GM12878 (cell line): ENCODE measurements at regions not wholly inside any gene's neighbourhood (a gene's known extent, or its start where the extent isn't known, plus 50 kb on each side); places are given as distances from the start of the nearest gene placed in this dataset.
"Not testable (repeated sequence)": the region's sequence is repeated elsewhere in the genome, so short reads cannot be mapped to it uniquely, and the experiment has no call there.

Source experiments
- ATAC-seq: fragments of 200-7000 bp; cut with Tn5 transposase; 3 replicates; pipeline ENCODE4 v1.9.1; 2020; ENCODE audit warnings: mild to moderate bottlenecking, moderate library complexity
- BruUV-seq: library from RNA; stranded (reverse); fragments of 400-500 nt; replicated peaks from 2 replicates; lab custom pipeline; 2021; lab: Mats Ljungman, UMichigan
- CTCF ChIA-PET: fragments of 300-600 bp; sonication (Branson Sonifier 250); formaldehyde crosslinking; extraction: SDS; loops from one replicate; lab custom pipeline; 2021; ENCODE audit warnings: inconsistent platforms; lab: Yijun Ruan, JAX
- POLR2A ChIA-PET: fragments of 350-600 bp; formaldehyde crosslinking; extraction: SDS; loops from one replicate; lab custom pipeline; 2021; ENCODE audit warnings: inconsistent platforms; lab: Charles Lee
- RAD21 ChIA-PET: fragments of 300-600 bp; sonication (Branson Sonifier 250); formaldehyde crosslinking; loops from one replicate; lab custom pipeline; 2023; ENCODE audit warnings: antibody characterized with exemption; ENCODE audit not compliant: unreplicated experiment; lab: Charles Lee
- SMC1A ChIA-PET: fragments of 300-600 bp; sonication (Branson Sonifier 250); formaldehyde crosslinking; loops from one replicate; lab custom pipeline; 2023; ENCODE audit not compliant: unreplicated experiment, uncharacterized antibody; lab: Charles Lee
- DNase-seq: peaks from one replicate; pipeline ENCODE4 v3.0.0-alpha.2; 2011; ENCODE audit warnings: low read depth, low spot score
- FAIRE-seq: peaks from 3 replicates; lab custom pipeline; 2011; peaks lifted over from hg19 to GRCh38; lab: Jason Lieb, UNC
- H2AFZ ChIP-seq: 2 replicates; pipeline ENCODE4 v1.6.0; 2011; ENCODE audit warnings: low read depth, low read length, control low read depth; ENCODE audit not compliant: control insufficient read depth
- H3K27ac ChIP-seq: 2 replicates; pipeline ENCODE4 v1.5.1; 2011; ENCODE audit warnings: control low read depth; ENCODE audit not compliant: control insufficient read depth, insufficient read depth
- H3K27me3 ChIP-seq, 2 experiments: replicated peaks in 1 of 2; 2 replicates each; pipeline versions ENCODE4 v1.6.0 to v1.6.1; 2011; ENCODE audit warnings: low read length in 1 of 2; ENCODE audit not compliant: control insufficient read depth in 2 of 2, insufficient read depth in 2 of 2
- H3K36me3 ChIP-seq, 2 experiments: 2 replicates each; pipeline ENCODE4 v1.5.1; 2011; ENCODE audit warnings: low read length in 1 of 2; ENCODE audit not compliant: control insufficient read depth in 2 of 2, insufficient read depth in 2 of 2
- H3K4me1 ChIP-seq: 2 replicates; pipeline ENCODE4 v1.6.1; 2011; ENCODE audit warnings: mild to moderate bottlenecking, low read length, moderate library complexity, mixed read lengths; ENCODE audit not compliant: control insufficient read depth, insufficient read depth
- H3K4me2 ChIP-seq: 2 replicates; pipeline ENCODE4 v1.6.0; 2011; ENCODE audit warnings: control low read depth; ENCODE audit not compliant: control insufficient read depth, insufficient read depth
- H3K4me3 ChIP-seq: fragments of 200-600 bp; sonication (generic); 2 replicates; pipeline ENCODE4 v1.5.1; 2016
- H3K79me2 ChIP-seq: 2 replicates; pipeline ENCODE4 v1.6.0; 2011; ENCODE audit warnings: low read length; ENCODE audit not compliant: control insufficient read depth, insufficient read depth
- H3K9ac ChIP-seq: 2 replicates; pipeline ENCODE4 v1.8.0; 2011; ENCODE audit warnings: low read length, control low read depth, mixed read lengths; ENCODE audit not compliant: control insufficient read depth, insufficient read depth
- H3K9me3 ChIP-seq: replicated peaks from 3 replicates; pipeline ENCODE4 v1.5.1; 2011; ENCODE audit warnings: mild to moderate bottlenecking, low read length; ENCODE audit not compliant: control insufficient read depth, insufficient read depth
- H4K20me1 ChIP-seq: 2 replicates; pipeline ENCODE4 v1.6.0; 2011; ENCODE audit not compliant: control insufficient read depth, insufficient read depth
- MYC ChIP-seq: IDR thresholded peaks from 2 replicates; pipeline ENCODE4 v1.6.1; 2011; ENCODE audit warnings: mild to moderate bottlenecking, low read length, moderate library complexity, inconsistent platforms; ENCODE audit not compliant: insufficient read depth, insufficient replicate concordance, insufficient read length, severe bottlenecking
- WGBS: methylation state at CpG from one replicate; pipeline ENCODE4 v1.1.6; 2016; ENCODE audit warnings: low lambda C conversion rate; ENCODE audit not compliant: insufficient replicate concordance, insufficient coverage; ENCODE audit errors: missing lambda C conversion rate; 5-methylcytosine and 5-hydroxymethylcytosine counted together
- in situ Hi-C: fragments of 300-500 bp; cut with MboI; formaldehyde crosslinking; loops from 9 replicates; pipeline ENCODE4 v1.14.3; 2018; ENCODE audit warnings: mixed read lengths
- intact Hi-C: fragments of 100-400 bp; cut with micrococcal nuclease; formaldehyde crosslinking; loops from one replicate; pipeline ENCODE4 v1.14.2; 2022; ENCODE audit not compliant: unreplicated experiment

GRCh38 chr11:109062871-109063270 is 359.1 kb upstream of the C11orf87 start:
- BruUV-seq, result no TSS peak
- Histone ChIP-seq H3K4me2 (no peak overlapping the region), H2AFZ (no peak overlapping the region), H3K27me3 (no peaks in the 10 kb centered on the region), H4K20me1 (no peaks in the 10 kb centered on the region), H3K79me2 (no peaks in the 10 kb centered on the region), H3K4me3 (no peak overlapping the region), H3K4me1 (no peaks in the 10 kb centered on the region), H3K36me3 (no peaks in the 10 kb centered on the region), H3K9ac (no peak overlapping the region), H3K9me3 (no peaks in the 10 kb centered on the region), H3K27ac (no peak overlapping the region)
- CTCF ChIA-PET, result no interaction called here
- RAD21 ChIA-PET, result no interaction called here
- intact Hi-C loops (no loop called here), in situ Hi-C loops (no loop called here)
- no peak for DNase-seq
- no peak for ATAC-seq
- POLR2A ChIA-PET, result no interaction called here
- no peak for TF ChIP-seq MYC
- 0% methylated on average over 2 of the region's 2 CpGs for WGBS
- no peak for FAIRE-seq
- SMC1A ChIA-PET, result interaction anchor here (0.6 kb wide), 1 partner anchor 37 kb away, joined by 3 read pairs; no protein-coding TSS in a partner anchor

- in situ Hi-C loops, ATAC-seq, H3K9ac ChIP-seq, H3K36me3 ChIP-seq, H3K4me1 ChIP-seq, intact Hi-C loops, H3K27ac ChIP-seq, H3K79me2 ChIP-seq, DNase-seq, H4K20me1 ChIP-seq, POLR2A ChIA-PET, FAIRE-seq, H2AFZ ChIP-seq, H3K4me2 ChIP-seq, RAD21 ChIA-PET, SMC1A ChIA-PET, BruUV-seq, H3K9me3 ChIP-seq, H3K27me3 ChIP-seq, H3K4me3 ChIP-seq: not testable (repeated sequence)
- 26% methylated on average over 3 of the region's 5 CpGs for WGBS
- CTCF ChIA-PET, result interaction anchor here (1.0 to 1.3 kb wide), 2 partner anchors 11 to 367 kb away, joined by 3 to 5 read pairs; no protein-coding TSS in a partner anchor
Observed at GRCh38 chr11:109064618-109065311, 357.2 kb upstream of the C11orf87 start.
